ENCODE measurements at regions not wholly inside any gene's neighbourhood (a gene's known extent, or its start where the extent isn't known, plus 50 kb on each side); places are given as distances from the start of the nearest gene placed in this dataset.

GRCh38 chr1:198463709-198464108 is 76.8 kb downstream of the ATP6V1G3 start:
- no peak overlapping the region for H3K9ac ChIP-seq (ENCODE audit: insufficient read depth, low read depth, low read length)
- intact Hi-C loops (cut with micrococcal nuclease; ENCODE audit: unreplicated experiment), result loop anchor here (10.0 kb wide), 4 partner anchors 221 to 1069 kb away; partner anchors contain the start of gene NEK7
- H3K4me2 ChIP-seq (ENCODE audit: low read depth, low read length), result no peak overlapping the region
- no peaks in the 10 kb centered on the region for H3K79me2 ChIP-seq (ENCODE audit: insufficient read depth, low read length)
- H3K9me3 ChIP-seq (ENCODE audit: low read length), result no peaks in the 10 kb centered on the region
- FAIRE-seq (no peak), ATAC-seq (no peak), DNase-seq (ENCODE audit: low spot score) (no peak)
- in situ Hi-C loops (cut with HindIII; ENCODE audit: extremely low pct_ligation_motif_present, low pct_unique_long_range_greater_than_20kb), result loop anchor here (25.0 kb wide), 2 partner anchors 376 to 951 kb away; no protein-coding TSS in a partner anchor
- no peak overlapping the region for H3K27ac ChIP-seq (ENCODE audit: extremely low read length, insufficient read depth, low read length)
- H2AFZ ChIP-seq (ENCODE audit: low read length), result no peak overlapping the region
- H3K4me3 ChIP-seq (replicated peaks in 1 of 3; ENCODE audit: insufficient read depth in 1 of 3, low read depth in 2 of 3, low read length in 3 of 3), result no peak overlapping the region
- no peaks in the 10 kb centered on the region; a peak in 1 of 5 replicates for H3K27me3 ChIP-seq (ENCODE audit: control insufficient read depth in 1 of 2, insufficient read depth in 2 of 2, low read length in 2 of 2)
- ChIA-PET CTCF (ENCODE audit: low intra/inter-chr PET ratio, low total read pairs) (interaction anchor here (2.6 kb wide), 1 partner anchor 375 kb away, joined by 13 read pairs; no protein-coding TSS in a partner anchor), POLR2A (no interaction called here)
- H3K36me3 ChIP-seq (replicated peaks in 1 of 2; ENCODE audit: control insufficient read depth in 1 of 2, insufficient read depth in 2 of 2, low read length in 2 of 2), result no peaks in the 10 kb centered on the region
- TF ChIP-seq MAFF (IDR thresholded peaks at IDR 0.05; ENCODE audit: low read depth, low read length) (peak; percentile 81), ZNF737 (CRISPR knock-in tag; IDR thresholded peaks at IDR 0.05; ENCODE audit: borderline replicate concordance) (no peak), MAFK (conservative IDR thresholded peaks at IDR 0.05 in 1 of 2, IDR thresholded peaks at IDR 0.05 in 1 of 2; ENCODE audit: low read length in 2 of 2) (peak; percentile 64 to 83; a peak in 3 of 4 replicates)
- H4K20me1 ChIP-seq (ENCODE audit: insufficient read depth, low read length), result no peaks in the 10 kb centered on the region
- BruUV-seq (replicated peaks), result no TSS peak
- no peaks in the 10 kb centered on the region for H3K4me1 ChIP-seq (ENCODE audit: insufficient read depth, low read length)

DNA sequence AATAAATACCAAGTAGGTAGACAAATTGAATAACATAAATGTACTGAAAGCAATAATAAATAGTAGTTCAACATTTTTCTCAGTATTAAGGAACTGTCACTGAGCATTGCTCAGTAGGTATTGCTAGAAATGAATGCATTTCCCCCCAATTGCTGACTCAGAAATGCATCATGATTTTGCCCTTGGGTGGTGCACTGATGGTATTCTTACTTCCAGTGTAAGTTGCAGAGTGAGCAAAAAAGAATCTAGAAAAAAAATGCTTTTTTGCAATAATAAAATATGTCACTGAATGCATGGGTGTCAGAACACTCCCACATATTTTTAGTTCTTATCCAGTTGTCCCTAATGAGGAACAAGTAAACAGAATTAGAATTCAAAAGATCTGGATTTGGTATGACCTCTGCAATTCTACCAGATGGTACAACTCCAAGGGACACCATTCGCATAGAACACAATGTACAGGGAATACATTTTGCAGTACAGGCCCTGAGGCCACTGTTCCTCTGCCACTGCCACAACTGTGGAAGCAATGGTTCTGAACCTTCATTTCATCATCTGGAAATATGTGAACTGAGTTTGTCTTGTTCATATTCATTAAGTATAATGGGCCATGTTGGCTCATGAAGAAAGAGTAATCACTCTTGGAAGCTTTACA is 78.0 kb downstream of the ATP6V1G3 start:
- POLR2A ChIA-PET, result no interaction called here
- no peaks in the 10 kb centered on the region for H4K20me1 ChIP-seq (ENCODE audit: insufficient read depth, low read length)
- intact Hi-C loops (cut with micrococcal nuclease; ENCODE audit: unreplicated experiment), result loop anchor here (10.0 kb wide), 4 partner anchors 222 to 1068 kb away; partner anchors contain the start of gene NEK7
- no peak overlapping the region for H3K9ac ChIP-seq (ENCODE audit: insufficient read depth, low read depth, low read length)
- H3K79me2 ChIP-seq (ENCODE audit: insufficient read depth, low read length), result no peaks in the 10 kb centered on the region
- H3K4me3 ChIP-seq (replicated peaks in 1 of 3; ENCODE audit: insufficient read depth in 1 of 3, low read depth in 2 of 3, low read length in 3 of 3), result no peak overlapping the region
- ATAC-seq (no peak), DNase-seq (ENCODE audit: low spot score) (no peak), FAIRE-seq (no peak)
- CTCF ChIA-PET (ENCODE audit: low intra/inter-chr PET ratio, low total read pairs), result no interaction called here
- H3K36me3 ChIP-seq (replicated peaks in 1 of 2; ENCODE audit: control insufficient read depth in 1 of 2, insufficient read depth in 2 of 2, low read length in 2 of 2), result no peaks in the 10 kb centered on the region
- WGBS (ENCODE audit: low lambda C conversion rate), result 50% methylated on average over 1 of the region's 1 CpG
- no peaks in the 10 kb centered on the region for H3K9me3 ChIP-seq (ENCODE audit: low read length)
- TF ChIP-seq MZF1 (CRISPR knock-in tag; IDR thresholded peaks at IDR 0.05; ENCODE audit: borderline replicate concordance) (no peak), MAFK (conservative IDR thresholded peaks at IDR 0.05 in 1 of 2, IDR thresholded peaks at IDR 0.05 in 1 of 2; ENCODE audit: low read length in 2 of 2) (0 out of 4 replicates have a peak, but pooled peaks of 1 of the 2 experiments have one; percentile 15), ELF4 (CRISPR knock-in tag; IDR thresholded peaks at IDR 0.05; ENCODE audit: borderline replicate concordance) (no peak), JDP2 (CRISPR knock-in tag; IDR thresholded peaks at IDR 0.05; ENCODE audit: borderline replicate concordance) (no peak), MAFF (IDR thresholded peaks at IDR 0.05; ENCODE audit: low read depth, low read length) (0 out of 2 replicates have a peak, but pooled peaks have one; percentile 16)
- TF ChIP-seq, protein P1, sequence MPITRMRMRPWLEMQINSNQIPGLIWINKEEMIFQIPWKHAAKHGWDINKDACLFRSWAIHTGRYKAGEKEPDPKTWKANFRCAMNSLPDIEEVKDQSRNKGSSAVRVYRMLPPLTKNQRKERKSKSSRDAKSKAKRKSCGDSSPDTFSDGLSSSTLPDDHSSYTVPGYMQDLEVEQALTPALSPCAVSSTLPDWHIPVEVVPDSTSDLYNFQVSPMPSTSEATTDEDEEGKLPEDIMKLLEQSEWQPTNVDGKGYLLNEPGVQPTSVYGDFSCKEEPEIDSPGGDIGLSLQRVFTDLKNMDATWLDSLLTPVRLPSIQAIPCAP (CRISPR knock-in tag; IDR thresholded peaks at IDR 0.05; ENCODE audit: low read depth), result no peak
- in situ Hi-C loops (cut with HindIII; ENCODE audit: extremely low pct_ligation_motif_present, low pct_unique_long_range_greater_than_20kb), result loop anchor here (25.0 kb wide), 2 partner anchors 375 to 950 kb away; no protein-coding TSS in a partner anchor
- H3K4me2 ChIP-seq (ENCODE audit: low read depth, low read length), result no peak overlapping the region
- BruUV-seq (replicated peaks), result no TSS peak
- no peaks in the 10 kb centered on the region for H3K4me1 ChIP-seq (ENCODE audit: insufficient read depth, low read length)
- no peak overlapping the region for H3K27ac ChIP-seq (ENCODE audit: extremely low read length, insufficient read depth, low read length)
- no peaks in the 10 kb centered on the region; a peak in 1 of 5 replicates for H3K27me3 ChIP-seq (ENCODE audit: control insufficient read depth in 1 of 2, insufficient read depth in 2 of 2, low read length in 2 of 2)
- H2AFZ ChIP-seq (ENCODE audit: low read length), result no peak overlapping the region

Data from HepG2 (cell line).